Left ventricle myocardium inferior (tissue), 1 donor: ENCODE measurements at regions not wholly inside any gene's neighbourhood (a gene's known extent, or its start where the extent isn't known, plus 50 kb on each side); places are given as distances from the start of the nearest gene placed in this dataset.

ENCODE experiments used
- DNase-seq: peaks from one replicate; pipeline ENCODE4 v3.0.0-alpha.2; 2020
- H3K27ac ChIP-seq: fragments of 200-600 bp; replicated peaks from 2 replicates; pipeline ENCODE4 v1.8.0; 2021
- H3K27me3 ChIP-seq: fragments of 200-600 bp; 2 replicates; pipeline ENCODE4 v1.8.0; 2021; ENCODE audit warnings: low read depth
- H3K36me3 ChIP-seq: fragments of 200-600 bp; 2 replicates; pipeline ENCODE4 v1.8.0; 2021
- H3K4me1 ChIP-seq: fragments of 200-600 bp; 2 replicates; pipeline ENCODE4 v1.8.0; 2021
- H3K4me3 ChIP-seq: fragments of 200-600 bp; 2 replicates; pipeline ENCODE4 v1.8.0; 2021; ENCODE audit warnings: mild to moderate bottlenecking, moderate library complexity
- H3K9me3 ChIP-seq: fragments of 200-600 bp; replicated peaks from 2 replicates; pipeline ENCODE4 v1.8.0; 2021
- intact Hi-C: fragments of 100-400 bp; cut with micrococcal nuclease; formaldehyde crosslinking; loops from one replicate; pipeline ENCODE4 v1.11.0; 2022
- TF ChIP-seq, protein P1 (sequence below): fragments of 200-600 bp; IDR thresholded peaks from 2 replicates; pipeline ENCODE4 v1.8.0; 2021; ENCODE audit warnings: antibody characterized with exemption, mild to moderate bottlenecking, borderline replicate concordance
- donor health status: DM: no; HTN: yes; CAD: no; lungs with severe emphysema.

DNA sequence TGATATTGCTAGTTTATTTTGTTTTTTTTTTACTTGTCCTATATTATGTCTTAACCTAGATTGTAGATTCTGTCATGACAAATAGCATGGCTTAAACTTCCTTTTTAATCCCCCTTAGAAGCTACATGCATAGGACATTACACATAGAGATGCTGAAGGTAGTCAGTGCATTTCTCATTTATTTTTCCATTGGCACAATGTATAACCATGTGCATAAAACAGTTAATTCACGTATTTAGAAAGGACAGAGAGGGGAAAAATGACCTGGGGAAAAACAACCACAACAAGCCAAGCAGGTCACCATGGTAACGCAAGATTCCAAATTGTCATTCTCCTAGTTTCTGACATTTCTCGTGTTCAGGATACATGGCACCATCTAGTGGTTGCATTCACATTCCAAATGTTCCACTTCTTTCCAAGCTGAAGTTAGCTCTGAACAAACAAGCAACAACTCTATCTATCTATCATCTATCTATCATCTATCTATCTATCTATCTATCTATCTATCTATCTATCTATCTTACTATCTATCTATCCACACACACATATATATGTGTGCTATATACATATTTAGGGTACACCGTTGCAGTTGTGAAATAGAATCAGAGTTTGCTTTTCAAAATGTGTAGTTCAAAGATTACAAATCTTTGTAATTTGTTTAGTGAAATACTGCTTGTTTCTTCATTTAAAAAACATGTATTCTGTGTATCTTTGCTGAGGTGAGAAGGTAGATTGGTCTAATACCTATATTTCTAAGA, 487.2 kb upstream of the ST8SIA4 start:
- TF ChIP-seq, protein P1, sequence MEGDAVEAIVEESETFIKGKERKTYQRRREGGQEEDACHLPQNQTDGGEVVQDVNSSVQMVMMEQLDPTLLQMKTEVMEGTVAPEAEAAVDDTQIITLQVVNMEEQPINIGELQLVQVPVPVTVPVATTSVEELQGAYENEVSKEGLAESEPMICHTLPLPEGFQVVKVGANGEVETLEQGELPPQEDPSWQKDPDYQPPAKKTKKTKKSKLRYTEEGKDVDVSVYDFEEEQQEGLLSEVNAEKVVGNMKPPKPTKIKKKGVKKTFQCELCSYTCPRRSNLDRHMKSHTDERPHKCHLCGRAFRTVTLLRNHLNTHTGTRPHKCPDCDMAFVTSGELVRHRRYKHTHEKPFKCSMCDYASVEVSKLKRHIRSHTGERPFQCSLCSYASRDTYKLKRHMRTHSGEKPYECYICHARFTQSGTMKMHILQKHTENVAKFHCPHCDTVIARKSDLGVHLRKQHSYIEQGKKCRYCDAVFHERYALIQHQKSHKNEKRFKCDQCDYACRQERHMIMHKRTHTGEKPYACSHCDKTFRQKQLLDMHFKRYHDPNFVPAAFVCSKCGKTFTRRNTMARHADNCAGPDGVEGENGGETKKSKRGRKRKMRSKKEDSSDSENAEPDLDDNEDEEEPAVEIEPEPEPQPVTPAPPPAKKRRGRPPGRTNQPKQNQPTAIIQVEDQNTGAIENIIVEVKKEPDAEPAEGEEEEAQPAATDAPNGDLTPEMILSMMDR, result peak; percentile 60
- Histone ChIP-seq H3K27ac (no peak overlapping the region), H3K9me3 (no peaks in the 10 kb centered on the region), H3K27me3 (no peaks in the 10 kb centered on the region), H3K4me1 (no peaks in the 10 kb centered on the region), H3K4me3 (no peak overlapping the region), H3K36me3 (no peaks in the 10 kb centered on the region)
- DNase-seq, result no peak
- intact Hi-C loops, result no loop called here

DNA sequence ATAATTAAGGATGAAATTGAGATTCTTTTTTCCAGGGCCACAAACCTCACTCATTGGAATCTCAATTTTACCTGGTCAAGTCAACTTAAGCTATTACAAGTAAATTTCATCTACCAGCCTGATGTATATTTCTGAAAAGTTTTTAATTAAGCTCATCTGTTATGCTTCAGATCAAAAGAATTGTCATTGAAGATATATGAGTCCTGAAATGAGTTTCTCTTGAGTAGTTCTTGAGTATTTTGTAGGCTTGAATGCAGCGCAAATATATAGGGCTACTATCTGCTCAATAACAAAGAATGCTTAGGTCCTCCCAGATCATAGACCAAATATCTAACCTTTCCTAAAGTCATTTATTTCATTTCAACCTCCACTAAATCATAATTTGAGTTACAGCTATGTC, 482.2 kb upstream of the ST8SIA4 start:
- Histone ChIP-seq H3K36me3 (no peaks in the 10 kb centered on the region), H3K27me3 (no peaks in the 10 kb centered on the region), H3K4me3 (no peak overlapping the region), H3K4me1 (no peaks in the 10 kb centered on the region), H3K9me3 (no peaks in the 10 kb centered on the region), H3K27ac (no peak overlapping the region)
- TF ChIP-seq, protein P1, result no peak
- DNase-seq, result no peak
- intact Hi-C loops, result no loop called here

DNA sequence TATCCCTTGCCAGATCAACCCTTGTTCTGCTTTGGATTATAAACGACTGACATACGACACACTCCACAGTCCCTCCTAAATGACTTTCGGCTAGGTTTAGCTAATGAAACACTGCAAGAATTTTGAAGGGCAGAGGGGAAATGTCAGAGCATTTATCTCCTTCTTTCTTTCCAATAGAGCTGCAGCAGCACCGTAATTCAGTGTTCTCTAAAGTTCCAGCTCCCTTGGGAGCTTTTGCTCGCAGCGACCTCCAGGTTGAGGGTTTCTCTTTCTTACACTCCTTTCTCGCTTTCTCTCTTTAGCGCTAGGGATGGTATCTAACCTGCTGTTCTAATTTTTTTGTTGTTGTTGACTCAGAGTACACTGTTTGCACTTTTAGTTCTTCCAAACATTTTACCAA, 467.1 kb upstream of the ST8SIA4 start:
- intact Hi-C loops, result no loop called here
- Histone ChIP-seq H3K4me3 (no peak overlapping the region), H3K27me3 (no peaks in the 10 kb centered on the region), H3K27ac (no peak overlapping the region), H3K4me1 (no peaks in the 10 kb centered on the region), H3K9me3 (no peaks in the 10 kb centered on the region), H3K36me3 (no peaks in the 10 kb centered on the region)
- DNase-seq, result no peak
- TF ChIP-seq, protein P1, result no peak

DNA sequence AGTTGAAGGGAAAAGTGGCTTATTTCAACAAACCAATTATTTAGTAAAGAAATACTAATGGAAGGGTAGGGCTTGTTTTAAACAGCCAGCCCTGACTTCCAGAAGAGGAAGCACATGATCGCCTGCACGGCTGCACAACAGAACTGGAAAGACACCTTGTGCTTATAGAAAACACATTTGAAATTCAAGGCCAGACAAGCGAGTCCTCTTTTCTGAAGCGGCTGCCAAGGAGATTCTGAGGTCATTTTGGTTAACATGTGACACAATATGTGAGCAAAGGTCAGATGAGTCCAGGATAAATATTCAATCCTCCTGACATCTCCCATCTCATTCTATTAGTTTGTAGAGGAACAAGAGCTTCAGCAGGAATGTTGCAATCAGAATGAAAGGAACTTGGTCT, 461.4 kb upstream of the ST8SIA4 start:
- TF ChIP-seq, protein P1, result no peak
- Histone ChIP-seq H3K27me3 (no peaks in the 10 kb centered on the region), H3K4me1 (no peaks in the 10 kb centered on the region), H3K4me3 (no peak overlapping the region), H3K27ac (no peak overlapping the region), H3K9me3 (no peaks in the 10 kb centered on the region), H3K36me3 (no peaks in the 10 kb centered on the region)
- intact Hi-C loops, result no loop called here
- no peak for DNase-seq

DNA sequence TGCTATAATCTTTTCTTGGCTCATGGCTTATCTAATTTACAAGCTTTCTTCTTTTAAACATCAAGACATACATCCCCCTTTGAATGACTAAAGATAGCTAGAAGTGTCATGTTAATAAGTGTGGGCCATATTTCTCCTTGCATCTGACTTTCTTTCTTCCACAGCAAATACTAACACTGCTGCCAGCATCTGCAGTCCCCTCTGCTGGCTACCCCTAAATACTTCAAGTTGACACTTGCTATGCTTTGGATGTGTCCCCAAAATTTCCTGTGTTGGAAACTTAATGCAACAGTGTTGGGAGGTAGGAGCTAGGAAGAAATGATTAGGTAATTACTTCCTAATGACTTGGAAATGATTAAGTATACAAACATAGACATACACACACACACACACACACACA, 459.0 kb upstream of the ST8SIA4 start:
- Histone ChIP-seq H3K4me1 (no peaks in the 10 kb centered on the region), H3K27me3 (no peaks in the 10 kb centered on the region), H3K36me3 (no peaks in the 10 kb centered on the region), H3K27ac (no peak overlapping the region), H3K9me3 (no peaks in the 10 kb centered on the region), H3K4me3 (no peak overlapping the region)
- DNase-seq, result no peak
- intact Hi-C loops, result no loop called here
- TF ChIP-seq, protein P1, result no peak
